GM21717 (cell line): ENCODE measurements at regions not wholly inside any gene's neighbourhood (a gene's known extent, or its start where the extent isn't known, plus 50 kb on each side); places are given as distances from the start of the nearest gene placed in this dataset.

Experiments used
- ATAC-seq: cut with Tn5 transposase; IDR thresholded peaks from one replicate; pipeline ENCODE4 v1.9.1; 2021; ENCODE audit warnings: mild to moderate bottlenecking, moderate library complexity; ENCODE audit not compliant: unreplicated experiment

DNA sequence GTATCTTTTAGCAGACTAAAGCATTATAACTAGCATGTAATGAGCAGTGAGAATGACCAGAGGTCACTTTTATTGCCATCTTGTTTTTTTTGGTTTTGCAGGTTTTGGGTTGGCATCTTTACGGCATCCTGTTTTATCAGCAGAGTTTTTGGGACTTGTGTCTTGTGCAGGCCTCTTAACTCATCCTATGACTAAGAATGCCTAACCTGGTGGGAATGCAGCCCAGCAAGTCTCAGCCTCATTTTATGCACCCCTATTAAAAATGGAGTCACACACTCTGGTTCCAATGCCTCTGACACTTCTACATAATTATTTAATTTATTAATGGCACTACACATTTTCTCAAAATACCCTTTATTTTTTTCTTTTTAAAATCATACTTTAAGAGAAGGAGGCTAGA, 726.5 kb upstream of the RIOK2 start:
- ATAC-seq: no peak

DNA sequence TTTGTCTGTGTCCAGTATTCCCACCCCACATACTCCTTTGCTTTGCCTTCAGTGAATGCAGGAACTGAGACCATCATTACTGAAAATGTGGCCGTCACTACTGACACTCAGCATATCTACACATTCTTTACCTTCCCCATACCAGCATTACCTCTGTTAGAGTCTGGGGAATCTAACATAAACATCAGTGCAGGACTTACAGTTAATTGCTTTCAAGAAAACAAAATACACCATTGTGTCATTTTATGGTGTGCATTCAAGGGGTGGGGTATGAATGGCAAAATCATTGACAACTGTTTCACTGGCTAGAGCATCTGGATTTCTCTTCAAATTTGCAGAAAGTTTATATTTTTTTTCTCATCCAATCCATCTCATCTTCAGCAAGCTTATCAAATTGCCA, 731.4 kb upstream of the RIOK2 start:
- no peak for ATAC-seq

- no peak for ATAC-seq
These were observed 732.1 kb upstream of the RIOK2 start for GRCh38 chr5:97915106-97915505.

DNA sequence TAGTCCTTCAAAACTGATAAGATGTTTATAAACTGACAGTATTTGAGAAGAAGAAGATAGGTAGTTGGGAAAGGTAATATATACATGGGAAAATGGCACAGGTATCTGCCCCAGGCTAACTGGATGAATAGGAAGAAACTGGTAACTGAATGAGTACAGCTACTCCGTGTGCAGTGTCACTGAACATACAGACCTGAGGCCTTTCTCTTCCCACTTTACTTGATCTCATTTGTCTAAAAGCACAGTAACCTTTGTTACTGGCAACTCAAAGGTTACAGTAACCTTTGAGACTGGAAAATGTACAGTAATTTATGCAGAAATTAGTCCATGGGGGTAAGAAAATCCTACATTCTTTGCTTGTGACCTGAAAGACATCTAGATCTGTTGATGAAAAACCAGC, 735.0 kb upstream of the RIOK2 start:
- ATAC-seq: no peak

DNA sequence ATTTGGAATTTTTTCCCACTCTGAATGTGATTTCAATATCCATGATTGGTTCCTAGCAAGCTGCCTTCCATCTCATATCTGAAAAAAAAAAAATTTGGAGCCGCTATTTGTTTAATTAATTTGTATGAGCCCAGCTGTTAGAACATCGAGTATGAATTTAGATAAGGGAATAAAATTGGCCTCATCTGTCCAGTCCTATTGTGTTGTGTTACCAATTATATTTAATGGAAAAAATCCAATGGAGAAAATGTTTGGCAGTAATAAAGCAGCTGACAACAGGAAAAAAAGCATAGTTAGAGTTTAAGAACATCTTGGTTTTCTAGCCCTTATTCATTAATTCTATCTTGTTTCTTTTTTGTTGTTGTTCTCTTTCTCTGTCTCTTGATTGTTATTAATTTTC, 735.6 kb upstream of the RIOK2 start:
- no peak for ATAC-seq

DNA sequence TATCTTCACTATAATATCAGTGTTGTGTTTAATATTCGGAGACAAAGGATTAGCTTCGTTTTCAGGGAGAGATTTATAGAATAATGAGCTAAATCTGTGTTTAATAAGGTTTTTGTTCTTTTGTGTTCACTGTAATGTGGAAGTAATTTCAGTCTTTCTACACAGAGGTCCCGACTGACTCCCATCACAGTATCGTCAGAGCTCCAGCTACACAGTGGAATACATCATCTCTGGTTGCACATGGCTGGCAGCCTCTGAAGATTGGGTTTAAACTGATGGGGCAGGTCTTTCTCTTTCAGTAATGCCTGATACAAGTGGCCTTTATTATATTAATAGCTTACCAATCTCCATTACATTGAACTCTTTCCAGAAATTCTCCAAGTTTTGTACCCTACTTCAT, 736.7 kb upstream of the RIOK2 start:
- no peak for ATAC-seq

DNA sequence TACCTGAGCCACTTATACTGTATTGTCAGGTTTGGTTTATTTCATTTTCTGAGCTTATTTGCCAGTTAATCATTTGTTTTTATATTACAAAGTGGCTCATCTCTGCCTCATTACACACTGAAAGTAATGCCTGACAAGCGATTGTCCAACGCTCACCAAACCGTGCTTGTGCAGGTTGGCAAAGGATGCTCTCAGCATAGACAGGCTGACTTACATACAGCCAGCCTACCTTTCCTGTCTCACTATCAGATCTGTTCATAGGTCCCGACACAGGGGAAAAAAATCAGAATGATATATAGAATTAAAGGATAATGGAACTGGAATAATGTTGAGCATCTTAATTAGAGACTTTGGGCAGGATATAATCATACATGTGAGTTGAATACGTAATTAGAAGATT, 739.7 kb upstream of the RIOK2 start:
- ATAC-seq: no peak

- ATAC-seq: no peak
These were observed 740.4 kb upstream of the RIOK2 start for GRCh38 chr5:97923496-97923895.

- no peak for ATAC-seq
These were observed 741.0 kb upstream of the RIOK2 start for GRCh38 chr5:97923997-97924396.

- no peak for ATAC-seq
These were observed 746.3 kb upstream of the RIOK2 start for GRCh38 chr5:97929383-97929782.

DNA sequence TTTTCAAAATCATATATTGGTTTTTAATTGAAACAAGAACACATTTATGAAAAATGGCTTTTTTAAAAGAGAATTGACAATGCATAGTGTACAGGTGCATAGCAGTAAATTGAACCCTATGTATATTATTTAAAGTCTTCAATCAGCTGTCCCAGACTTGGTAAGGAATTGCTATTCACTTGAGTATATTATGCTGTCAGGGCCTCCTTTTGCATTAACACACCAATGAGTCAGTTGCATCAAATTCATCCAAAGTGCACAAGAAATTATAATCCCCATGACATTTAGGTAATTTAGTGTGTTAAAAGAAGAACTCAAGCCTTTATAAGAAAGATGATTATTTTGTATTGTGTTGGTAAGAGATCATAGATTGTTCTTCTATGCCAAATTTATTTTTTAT, 748.8 kb upstream of the RIOK2 start:
- no peak for ATAC-seq

- no peak for ATAC-seq
These were observed 753.2 kb upstream of the RIOK2 start for GRCh38 chr5:97936231-97936630.

DNA sequence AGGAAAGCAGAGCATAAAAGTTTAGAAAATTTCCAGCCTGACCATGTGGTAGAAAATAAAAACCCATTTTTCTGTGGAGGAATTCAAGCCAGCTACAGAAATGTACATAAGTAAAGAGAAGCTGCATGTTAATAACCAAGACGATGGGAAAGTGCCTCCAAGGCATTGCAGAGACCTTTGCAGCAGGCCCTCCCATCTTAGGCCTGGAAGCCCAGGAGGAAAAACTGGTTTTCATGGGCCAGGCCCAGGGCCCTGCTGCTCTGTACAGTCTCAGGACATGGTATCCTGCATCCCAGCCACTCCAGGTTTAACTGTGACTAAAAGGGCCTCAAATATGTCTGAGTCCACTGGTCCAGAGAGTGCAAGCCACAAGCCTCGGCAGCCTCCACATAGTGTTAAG, 754.8 kb upstream of the RIOK2 start:
- ATAC-seq: no peak

DNA sequence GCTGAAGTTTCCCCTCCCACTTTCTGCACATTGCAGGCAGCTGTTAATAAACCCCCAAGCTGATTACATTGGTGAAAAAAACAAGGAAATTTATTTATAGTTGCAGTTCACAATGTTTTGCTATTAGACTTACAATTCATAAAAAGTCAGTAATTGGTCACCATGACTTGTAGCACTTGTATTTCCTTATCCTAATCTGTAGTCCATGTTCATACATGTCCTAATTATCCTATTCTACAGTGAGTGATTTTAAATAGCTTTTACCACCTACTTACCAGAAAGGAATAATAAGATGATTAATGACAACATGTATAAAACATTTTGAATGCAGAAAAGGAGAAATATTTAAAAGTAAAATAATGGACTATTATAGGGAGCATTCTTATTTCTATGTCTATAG, 760.0 kb upstream of the RIOK2 start:
- no peak for ATAC-seq

DNA sequence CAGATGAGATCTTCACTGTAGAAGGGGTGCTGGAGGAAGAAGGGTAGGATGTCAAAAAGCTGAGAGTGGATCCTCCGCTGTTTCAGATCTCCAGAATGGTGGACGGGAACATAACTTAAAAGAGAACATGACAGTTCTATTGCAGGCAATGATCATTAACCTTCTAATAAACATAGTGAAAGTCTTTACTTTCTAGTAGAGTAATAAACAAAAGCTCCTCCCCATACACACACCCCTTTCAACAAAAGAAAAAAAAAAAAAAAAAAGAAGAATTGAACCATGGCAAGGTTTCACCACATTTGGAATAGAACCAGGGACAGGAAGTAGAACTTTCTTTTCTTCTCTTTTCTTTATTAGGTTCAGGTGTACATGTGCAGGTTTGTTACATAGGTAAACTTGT, 768.1 kb upstream of the RIOK2 start:
- ATAC-seq: no peak

DNA sequence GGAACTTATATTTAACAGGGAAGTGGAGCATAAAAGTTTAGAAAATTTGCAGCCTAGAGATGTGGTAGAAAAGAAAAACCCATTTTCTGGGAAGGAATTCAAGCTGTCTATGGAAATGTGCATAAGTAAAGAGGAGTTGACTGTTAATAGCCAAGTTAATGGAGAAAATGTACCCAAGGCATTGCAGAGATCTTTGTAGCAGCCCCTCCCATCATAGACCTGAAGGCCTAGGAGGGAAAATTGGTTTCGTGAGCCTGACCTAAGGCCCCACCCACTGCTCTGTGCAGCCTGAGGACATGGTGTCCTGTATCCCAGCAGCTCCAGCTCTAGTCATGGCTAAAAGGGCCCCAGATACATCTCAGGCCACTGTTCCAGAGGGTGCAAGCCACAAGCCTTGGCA, 772.4 kb upstream of the RIOK2 start:
- no peak for ATAC-seq

- no peak for ATAC-seq
These were observed 784.2 kb upstream of the RIOK2 start for GRCh38 chr5:97967292-97967691.

- ATAC-seq: no peak
These were observed 785.3 kb upstream of the RIOK2 start for GRCh38 chr5:97968346-97968745.

GRCh38 chr5:97979740-97980139, 793.7 kb upstream of the RGMB start:
- no peak for ATAC-seq

- no peak for ATAC-seq
These were observed 793.2 kb upstream of the RGMB start for GRCh38 chr5:97980291-97980690.

DNA sequence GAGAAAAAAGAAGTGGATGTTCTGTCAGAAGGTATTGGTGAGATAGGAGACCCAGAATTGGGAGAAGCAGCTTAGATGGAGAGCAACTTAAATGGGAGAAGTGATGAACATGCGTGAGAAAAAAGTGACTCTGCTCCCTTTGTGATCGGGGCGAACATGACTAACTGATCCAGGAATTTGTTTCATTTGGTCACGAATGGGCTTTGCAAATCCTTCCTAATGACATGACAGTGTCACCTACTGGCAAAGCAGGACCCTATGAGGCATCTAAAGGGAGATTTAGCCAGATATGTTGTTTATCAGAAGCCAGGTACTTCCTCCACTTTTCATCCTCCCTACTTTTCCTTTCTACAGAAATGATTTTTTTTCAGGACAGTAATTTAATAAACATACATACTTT, 787.4 kb upstream of the RGMB start:
- ATAC-seq: no peak

DNA sequence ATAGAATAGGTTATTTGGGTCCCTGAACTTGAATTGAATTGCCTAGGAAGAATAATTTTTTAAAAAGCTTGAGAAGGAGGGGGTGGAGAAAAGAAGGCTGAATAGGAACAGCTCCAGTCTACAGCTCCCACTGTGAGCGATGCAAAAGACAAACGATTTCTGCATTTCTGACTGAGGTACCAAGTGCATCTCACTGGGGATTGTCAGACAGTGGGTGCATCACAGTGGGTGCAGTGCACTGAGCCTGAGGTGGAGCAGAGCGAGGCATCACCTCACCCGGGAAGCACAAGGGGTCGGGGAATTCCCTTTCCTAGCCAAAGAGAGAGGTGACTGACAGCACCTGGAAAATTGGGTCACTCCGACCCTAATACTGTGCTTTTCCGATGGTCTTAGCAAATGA, 782.2 kb upstream of the RGMB start:
- no peak for ATAC-seq

- no peak for ATAC-seq
These were observed 774.5 kb upstream of the RGMB start for GRCh38 chr5:97998941-97999340.

DNA sequence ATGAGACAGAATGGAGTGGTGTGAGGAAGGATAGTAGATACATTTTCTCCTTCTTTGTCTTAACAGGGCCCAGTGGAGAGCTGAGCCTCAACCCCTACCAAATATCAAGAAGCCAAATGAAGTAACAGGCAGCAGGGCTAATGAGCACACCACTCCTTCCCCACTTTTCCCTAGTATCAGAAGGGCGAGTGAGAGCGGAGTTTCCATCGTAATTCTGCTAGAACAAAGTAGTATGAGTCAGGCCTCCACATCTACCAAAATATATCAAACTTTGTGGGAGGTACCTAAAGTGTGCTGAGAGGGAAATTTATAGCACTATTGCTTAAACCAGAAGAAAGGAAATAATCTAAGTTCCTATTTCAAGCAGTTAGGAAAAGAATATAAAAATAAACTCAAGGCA, 769.0 kb upstream of the RGMB start:
- no peak for ATAC-seq
